GM21447 (cell line): ENCODE measurements at regions not wholly inside any gene's neighbourhood (a gene's known extent, or its start where the extent isn't known, plus 50 kb on each side); places are given as distances from the start of the nearest gene placed in this dataset.
"Not testable (repeated sequence)": the region's sequence is repeated elsewhere in the genome, so short reads cannot be mapped to it uniquely, and the experiment has no call there.

Experiments
- ATAC-seq: cut with Tn5 transposase; IDR thresholded peaks from one replicate; pipeline ENCODE4 v1.9.1; 2021; ENCODE audit not compliant: unreplicated experiment

DNA sequence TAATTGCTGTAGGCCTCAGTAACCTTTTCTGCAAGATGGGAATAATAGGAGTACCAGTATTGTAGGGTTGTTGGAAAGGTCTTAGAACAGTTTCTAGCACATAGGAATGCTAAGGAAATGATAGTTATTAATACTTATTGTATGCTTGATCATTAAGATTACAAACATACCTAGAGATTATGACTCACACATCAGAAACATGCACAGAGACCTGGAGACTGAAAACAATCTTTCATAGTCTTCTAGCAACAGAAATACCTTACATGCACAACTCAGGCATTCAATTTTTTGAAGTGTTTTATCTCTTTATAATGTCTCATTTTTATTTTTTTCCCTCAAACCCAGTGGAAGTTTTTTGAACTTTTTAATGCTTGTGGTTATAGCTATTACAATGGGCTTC lies 104.4 kb upstream of the ZBTB20 start:
- ATAC-seq = no peak

DNA sequence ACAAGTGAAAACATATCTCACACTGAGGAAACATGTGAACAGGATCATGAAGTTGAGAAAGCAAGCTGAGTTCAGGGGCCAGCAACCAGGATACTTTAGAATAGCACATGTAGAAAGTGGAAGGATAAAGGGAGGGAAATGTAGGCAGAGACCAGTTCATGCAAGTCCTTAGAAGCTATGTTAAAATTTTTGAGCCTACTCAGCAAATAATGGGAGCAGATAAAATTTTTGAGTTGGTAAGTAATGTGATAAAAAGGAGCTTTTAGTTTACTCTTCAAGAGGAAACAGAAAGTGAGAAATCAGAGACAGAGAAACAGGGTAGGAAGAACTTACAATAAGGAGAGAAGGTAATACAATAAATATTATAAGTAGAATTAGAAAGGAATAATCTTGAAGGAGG lies 105.6 kb upstream of the ZBTB20 start:
- ATAC-seq = no peak

DNA sequence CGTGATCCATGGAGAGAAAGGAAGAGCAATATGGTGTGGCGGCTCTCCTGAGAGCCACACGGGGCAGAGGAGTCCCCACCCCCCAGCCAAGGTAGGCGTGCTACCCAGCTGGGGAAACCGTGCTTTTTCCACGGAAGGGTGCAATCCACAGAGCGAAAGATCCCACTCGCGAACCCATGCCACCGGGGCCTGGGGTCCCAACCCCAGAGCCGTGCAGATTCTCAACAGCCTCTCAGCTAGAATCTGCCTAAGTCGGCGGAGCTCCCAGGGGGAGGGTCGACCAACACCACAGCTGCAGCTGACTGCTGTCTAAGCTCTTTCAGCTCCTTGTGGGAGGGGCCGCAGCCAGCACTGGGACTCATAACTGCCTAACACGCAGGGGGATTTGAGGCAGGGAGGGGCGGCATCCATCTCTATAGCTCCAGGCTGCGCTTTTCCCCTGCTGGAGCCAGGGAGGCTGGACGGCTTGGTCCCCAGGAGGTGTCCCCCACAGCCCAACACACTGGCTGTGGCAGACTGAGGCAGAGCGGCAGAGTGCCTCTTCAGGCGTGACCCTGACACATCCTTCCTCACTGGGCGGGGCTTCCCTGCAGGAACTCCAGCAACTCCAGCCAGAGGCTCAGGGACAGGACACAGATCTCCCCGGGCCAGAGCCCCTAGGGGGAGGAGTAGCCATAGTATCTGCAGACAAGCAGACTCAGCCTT lies 107.6 kb upstream of the ZBTB20 start:
- no peak for ATAC-seq

DNA sequence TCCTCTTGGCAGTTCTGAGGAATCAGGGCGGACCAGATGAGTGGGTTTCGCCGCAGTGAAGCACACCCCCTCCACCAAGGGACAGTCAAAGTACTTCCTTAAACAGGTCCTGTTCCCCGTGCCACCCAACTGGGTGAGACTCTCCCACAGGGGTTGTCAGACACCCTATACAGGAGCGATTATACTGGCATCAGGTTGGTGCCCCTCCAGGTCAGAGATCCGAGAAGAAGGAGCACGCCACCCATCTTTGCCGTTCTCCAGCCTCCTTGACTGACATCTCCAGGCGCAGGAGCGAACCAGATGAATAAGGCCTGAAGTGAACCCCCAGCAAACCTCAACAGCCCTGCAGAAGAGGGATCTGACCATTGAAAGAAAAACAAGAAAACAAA lies 108.1 kb upstream of the ZBTB20 start:
- ATAC-seq = no peak

DNA sequence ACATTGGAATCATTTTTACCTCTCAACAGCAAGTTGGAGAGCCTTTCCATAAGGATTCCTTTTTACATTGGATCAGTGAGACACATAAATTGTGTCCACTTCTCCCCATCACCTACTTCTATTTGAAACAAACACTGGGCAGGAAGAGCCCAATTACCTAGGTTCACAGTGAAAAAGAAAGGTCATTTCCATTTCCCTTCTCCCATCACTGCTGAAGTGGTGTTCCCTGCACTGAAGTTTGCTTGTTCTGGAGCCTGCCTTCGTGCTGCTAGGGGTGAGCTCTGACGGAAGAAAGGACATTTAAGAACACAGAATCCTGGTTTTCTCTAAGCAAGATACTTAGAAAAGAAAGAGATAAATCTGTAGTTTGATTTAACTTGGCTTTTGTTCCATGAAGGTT lies 123.8 kb upstream of the ZBTB20 start:
- no peak for ATAC-seq

DNA sequence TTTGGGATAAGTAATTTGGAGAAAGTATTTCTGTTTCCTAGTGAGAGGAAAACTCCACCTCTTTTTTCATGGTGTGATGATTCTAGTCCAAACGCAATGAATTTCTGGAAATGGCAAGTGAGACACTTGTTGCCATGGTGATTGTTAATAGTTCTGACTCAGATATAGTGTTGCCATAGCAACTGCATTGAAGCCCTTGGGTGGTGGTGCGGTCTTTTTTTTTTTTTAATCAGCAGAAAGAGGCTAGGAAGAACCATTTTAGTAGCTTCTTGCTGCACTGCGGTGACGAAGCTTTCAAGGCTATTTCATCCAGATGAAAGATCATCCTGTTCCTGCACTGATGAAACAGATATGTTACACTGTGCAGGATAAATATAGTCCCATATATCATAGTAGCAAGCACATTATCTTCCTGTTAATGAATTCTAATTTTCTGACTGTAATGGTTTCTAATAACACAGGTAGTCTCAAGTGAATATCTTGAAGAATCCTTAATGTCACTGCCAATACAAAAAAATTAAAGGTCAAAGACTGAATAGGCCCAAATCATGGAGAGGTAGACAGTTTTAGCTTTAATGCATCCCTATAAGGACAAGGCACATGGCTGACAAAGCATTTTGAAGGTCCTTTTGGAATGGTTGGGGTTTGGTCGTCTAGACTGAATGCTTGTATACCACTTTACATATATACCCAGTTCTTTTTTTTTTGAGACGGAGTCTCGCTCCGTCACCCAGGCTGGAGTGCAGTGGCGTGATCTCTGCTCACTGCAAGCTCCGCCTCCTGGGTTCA lies 125.1 kb upstream of the ZBTB20 start:
- no peak for ATAC-seq

DNA sequence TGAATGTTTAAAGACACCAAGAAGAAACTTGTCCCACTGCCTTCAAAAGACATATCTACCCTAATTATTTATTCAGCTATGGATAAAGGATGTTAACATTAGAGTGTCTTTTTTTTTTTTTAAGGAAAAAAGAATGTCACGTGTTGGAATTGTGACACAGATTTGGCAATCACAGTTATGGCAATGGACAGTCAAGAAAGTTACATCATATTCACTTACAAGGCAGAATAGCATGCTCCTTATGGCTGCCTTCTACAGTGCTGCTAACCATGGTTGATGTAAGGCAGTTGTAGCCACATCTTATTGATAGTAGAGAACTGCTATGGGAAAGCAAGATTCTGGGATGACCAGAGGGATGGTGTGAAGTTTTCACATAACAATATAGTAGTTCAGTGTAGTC lies 128.8 kb upstream of the ZBTB20 start:
- ATAC-seq = no peak

DNA sequence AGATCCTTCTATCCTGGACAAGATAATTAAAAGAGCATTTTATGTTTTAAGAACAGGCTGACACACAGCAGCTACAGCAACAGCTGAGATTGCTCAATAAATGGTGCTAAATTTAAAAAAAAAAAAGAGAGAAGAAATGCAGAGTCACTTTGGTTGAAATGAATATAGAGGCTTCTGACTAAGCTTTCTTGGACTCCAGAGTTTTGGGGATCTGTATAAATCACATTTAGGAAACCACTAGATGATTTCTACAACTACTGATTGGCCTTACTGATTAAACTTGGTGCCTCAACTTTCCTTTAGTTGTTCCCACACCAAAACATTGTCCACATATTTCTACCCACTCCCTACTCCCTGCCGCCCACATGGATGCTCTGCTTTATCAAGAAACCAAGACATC lies 132.9 kb upstream of the ZBTB20 start:
- no peak for ATAC-seq

DNA sequence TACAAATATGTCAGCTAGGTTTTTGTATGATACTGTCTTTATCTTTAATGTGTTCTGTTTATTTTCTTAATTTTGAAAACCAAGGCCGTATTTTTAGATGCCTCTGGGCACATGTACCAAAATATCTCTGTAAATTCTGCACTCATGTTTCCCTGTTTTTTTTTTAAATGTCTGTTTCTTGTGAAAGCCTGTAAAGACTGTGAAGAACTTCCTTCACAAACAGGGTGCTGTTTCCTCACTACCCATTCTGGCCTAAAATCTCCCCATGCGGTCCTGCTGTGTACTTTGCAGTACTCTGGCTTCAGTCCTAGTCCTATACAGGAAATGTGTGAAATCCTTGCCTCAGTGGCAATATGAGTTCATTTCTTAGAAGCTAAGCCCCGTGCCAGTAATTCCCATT lies 133.4 kb upstream of the ZBTB20 start:
- no peak for ATAC-seq

DNA sequence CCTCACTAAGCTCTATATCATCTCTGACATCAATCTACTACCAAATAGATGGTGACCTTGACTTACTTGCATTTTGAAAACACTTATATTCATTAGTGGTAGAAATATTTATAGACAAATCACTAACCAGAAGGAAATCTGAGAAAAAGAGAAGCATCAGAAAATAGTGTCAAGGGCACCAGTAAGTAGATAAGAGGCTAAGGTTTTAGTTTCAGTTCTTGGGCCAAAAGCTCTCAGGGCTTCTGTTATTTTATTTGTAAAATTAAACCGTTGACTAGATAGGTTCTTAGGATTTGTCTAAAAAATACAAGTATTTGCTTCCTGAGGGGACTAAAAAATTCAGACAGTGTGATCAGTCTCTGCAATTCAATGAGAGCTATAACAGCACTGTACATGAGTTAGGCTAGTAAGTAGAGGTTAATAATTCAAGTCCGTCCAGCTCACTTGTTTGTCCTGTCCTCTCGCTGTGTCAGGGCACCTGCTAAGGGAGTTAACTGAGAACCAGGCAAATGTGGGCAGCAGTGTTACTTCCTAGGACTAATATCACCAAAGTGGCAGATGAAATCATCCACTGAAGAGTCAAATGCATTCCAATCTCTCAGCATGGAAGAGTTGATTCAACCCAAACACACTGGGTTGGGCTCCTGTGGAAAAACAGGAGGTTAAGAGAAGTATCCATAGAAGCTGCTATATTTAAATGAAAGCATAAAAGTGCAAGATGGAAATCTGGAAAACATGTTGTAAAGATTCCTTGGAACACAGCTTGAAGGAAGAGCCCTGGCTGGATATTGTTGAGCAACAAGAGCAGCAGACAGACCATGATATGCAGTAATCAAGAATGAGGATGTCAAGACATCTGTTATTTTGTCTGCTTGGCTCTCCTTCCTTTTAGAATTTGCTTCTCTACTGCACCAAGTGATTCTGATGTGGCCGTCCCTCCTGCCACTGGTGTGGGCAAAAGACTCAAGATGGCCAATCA lies 134.9 kb upstream of the ZBTB20 start:
- no peak for ATAC-seq

DNA sequence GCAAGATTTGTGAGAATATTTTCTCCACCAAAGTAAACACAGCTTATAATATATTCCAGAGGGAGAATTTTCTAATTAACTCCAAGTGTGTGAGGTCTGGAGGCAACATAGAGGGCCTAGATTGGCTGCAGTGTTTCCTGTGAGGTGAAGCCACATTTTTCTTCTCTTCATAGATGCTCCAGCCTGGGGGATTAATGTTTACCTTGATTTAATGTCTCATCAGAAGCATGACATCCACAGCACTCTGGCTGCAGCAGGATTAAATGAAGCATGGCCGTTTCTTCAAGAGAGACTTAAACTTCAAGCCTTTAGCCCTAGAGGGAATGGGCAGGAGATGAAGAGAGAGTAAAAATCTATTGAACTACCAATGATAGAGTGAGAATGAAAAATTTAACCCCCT lies 137.9 kb upstream of the ZBTB20 start:
- no peak for ATAC-seq

DNA sequence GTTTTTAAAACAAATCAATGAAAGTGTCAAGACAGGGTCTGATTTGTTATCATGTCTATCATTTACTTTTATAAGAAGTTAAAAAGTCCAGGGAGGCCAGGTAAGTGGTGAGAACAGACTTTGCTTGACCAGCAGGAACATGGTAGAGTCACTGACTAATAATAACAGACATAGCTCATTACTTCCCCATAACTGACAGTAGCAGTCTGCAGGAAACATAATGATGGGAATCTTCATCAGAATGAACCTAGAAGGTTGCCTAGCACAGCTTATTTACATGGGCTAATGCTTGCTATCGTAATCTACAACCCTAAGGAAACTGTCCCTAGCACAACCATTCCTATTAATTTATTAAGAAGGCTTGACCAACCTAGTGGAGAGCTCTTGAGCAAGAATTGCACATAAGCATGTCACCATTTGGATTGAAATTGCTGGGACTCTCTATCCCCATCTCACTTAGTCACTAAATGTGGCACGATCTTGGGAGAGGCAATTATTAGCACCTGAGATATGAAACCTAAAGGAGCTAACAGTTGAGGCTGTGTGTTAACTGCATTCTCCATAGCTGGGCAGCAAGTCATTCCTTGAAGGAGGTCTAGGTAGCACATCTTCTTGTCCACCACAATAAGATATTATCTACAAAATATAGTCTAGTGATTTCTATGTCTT lies 139.6 kb upstream of the ZBTB20 start:
- ATAC-seq = no peak

DNA sequence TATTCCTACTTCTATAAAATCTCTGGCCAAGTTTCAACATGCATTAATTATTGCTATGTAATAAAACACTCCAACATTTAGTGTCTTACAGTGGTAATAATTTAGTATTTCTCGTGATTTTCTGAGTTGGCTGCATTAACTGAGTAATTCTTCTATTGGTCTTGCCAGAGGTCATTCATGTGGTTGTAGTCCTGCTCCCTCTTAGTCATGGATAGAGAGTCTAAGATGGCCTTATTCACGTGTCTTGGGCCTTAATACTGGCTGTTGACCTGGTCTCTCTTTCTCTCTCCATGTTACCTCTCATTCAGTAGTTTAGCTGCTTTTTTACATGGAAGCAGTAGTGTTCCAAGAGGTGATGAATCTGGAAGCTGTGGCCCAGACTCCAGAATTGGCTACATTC lies 140.1 kb upstream of the ZBTB20 start:
- ATAC-seq = no peak

DNA sequence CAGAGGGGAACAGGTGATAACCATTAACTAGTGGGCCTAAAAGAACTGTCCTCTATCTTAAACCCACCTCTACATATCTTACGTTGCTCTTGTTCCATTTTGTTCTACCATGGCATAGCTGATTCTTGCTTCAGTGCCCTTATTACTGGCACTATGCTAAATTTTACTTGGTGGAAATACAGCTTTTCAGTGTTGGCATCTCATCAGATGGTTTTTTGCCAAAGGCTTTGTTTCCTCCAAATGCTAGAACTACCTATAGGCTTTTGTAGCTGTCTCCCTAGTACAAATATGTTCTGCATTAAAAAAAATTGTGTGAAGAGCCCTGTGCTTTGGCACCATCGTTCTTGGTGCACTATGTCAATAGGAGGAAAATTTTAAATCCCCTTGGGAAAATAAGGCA lies 145.0 kb upstream of the ZBTB20 start:
- ATAC-seq = no peak

DNA sequence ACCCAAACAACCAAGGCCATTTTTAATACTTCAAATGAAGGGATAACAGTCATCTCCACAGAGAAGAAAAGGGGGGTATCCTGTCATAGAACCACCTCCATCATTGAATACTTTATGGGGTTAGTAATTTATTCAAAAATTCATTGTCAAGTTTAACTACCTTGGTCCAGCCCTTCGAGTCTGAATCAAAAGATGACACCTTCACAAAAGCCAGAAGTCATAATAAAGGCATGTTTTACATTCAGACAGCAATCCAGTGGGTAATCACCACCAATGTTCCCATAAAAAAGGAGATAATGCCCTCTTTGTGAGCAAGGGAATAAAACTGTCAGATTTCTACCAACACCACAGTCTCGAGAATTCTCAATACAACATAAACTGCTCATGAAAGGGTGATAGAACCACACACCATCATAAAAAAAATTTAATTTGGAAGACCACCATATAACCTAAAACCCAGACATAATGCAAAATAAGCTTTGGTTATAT lies 145.6 kb upstream of the ZBTB20 start:
- ATAC-seq = no peak

DNA sequence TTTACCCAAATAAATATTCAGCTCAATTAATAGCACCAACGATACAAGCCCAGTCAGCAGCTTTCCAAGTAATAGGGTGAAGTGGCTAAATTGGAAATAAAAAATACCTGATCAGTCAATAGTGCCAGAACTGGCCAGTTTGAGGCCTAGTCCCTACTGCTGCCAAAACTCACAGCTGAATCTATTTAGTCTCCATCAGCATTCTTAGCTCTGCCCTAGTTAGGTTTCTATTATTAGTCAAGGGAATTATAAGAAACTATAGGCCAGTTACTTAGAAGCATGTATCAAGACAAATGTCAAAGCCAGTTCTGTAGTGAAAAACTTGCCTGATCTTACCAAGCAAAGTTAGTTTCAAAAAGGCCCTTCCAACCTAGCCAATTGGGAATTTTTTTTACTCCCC lies 146.2 kb upstream of the ZBTB20 start:
- ATAC-seq = no peak

DNA sequence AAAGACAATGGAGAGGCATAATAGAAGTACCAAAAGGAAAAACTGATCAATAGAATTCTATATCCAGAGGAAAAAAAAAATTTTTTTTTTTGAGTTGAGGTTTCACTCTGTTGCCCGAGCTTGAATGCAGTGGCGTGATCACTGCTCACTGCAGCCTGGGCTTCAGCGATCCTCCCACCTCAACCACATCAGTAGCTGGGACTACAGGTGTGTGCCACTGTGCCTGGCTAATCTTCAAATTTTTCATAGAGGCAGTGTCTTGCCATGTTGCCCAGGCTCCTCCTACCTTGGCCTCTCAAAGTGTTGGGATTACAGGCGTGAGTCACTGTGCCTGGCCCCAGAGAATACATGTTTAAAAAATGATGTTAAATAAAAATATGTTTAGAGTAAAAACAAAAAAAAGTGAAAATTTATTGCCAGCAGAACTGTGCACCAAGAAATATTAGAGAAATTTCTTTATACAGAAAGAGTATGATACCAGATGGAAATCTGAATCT lies 154.3 kb upstream of the ZBTB20 start:
- ATAC-seq = no peak

DNA sequence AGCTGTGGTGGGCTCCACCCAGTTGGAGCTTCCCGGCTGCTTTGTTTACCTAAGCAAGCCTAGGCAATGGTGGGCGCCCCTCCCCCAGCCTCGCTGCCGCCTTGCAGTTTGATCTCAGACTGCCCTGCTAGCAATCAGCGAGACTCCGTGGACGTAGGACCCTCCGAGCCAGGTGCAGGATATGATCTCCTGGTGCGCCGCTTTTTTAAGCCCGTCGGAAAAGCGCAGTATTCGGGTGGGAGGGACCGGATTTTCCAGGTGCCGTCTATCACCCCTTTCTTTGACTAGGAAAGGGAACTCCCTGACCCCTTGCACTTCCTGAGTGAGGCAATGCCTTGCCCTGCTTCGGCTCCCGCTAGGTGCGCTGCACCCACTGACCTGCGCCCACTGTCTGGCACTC lies 170.9 kb upstream of the ZBTB20 start:
- ATAC-seq = not testable (repeated sequence)

DNA sequence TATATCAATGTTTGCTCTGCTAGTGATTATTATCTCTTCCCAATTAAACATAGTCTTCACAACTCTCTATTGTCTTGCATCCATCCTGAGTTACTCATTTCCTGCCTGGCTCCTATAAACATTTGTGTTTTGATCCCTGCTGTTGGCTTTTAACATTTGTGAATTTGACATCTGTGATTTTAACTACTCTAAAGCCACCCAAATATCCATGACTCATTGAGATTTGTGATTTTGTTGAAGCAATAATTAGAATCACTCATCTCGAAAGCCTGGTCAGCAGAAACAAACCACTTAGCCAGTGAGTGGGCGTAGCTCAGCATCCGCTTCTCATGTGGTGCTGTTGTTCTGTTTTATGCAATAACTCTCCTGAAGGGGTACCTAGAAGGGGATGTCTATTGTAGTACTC lies 174.3 kb upstream of the ZBTB20 start:
- ATAC-seq = no peak

DNA sequence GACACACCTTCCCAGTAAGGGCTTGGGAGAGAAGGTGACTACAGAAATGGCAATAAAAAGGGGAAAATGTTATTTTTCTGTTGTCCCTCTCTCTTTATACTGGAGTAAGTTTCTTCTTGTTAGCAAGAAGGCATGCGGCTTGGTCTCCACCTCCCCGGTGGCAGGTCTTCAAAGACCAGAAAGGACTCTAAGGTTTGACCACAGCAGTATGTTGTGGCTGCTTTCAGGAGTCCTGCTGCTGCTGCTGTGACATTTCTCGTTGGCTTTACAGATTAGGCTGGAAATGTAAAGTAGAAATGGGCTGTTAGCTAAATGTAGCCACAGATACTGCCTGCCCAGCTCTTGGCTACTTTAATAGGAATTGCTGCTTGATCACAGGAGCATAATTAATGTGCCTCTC lies 175.8 kb upstream of the ZBTB20 start:
- ATAC-seq = no peak

DNA sequence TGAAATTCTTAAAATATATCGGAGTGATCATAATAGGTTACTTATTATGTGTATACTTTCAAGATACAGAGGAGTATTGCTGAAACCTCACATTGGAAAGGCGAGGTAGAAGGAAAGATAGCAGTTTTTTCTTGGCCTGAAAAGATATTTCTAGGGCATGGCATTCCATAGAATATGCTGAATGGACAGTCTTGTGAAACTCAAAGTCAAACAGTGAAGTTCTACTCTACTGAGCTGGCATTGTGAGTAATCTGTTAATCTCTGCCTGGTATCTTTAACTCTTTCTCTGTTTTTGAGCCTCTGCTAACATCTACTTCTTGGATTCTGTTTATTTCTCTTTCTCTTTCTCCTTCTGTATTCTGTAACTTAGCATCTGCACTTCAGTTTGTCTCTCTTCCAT lies 176.3 kb upstream of the ZBTB20 start:
- ATAC-seq = no peak
